Sigmoid colon (tissue), 6 donors: ENCODE measurements at regions not wholly inside any gene's neighbourhood (a gene's known extent, or its start where the extent isn't known, plus 50 kb on each side); places are given as distances from the start of the nearest gene placed in this dataset.
A peak's percentile ranks its signal among the peaks of the same experiment; 100 is the strongest.

Source experiments
- DNase-seq: peaks from one replicate; pipeline ENCODE4 v3.0.0-alpha.2; 2019
- H3K27ac ChIP-seq, 4 donors: fragments of 200-600 bp; sonication (generic); one replicate each; pipeline ENCODE4 v1.5.1; 2016 to 2019; ENCODE audit warnings: mild to moderate bottlenecking in 1 of 4
- H3K27me3 ChIP-seq, 3 donors: fragments of 200-600 bp; sonication (generic); one replicate each; pipeline ENCODE4 v1.5.1; 2019; ENCODE audit warnings: mild to moderate bottlenecking in 1 of 3
- H3K36me3 ChIP-seq, 4 donors: fragments of 200-600 bp; sonication (generic); one replicate each; pipeline ENCODE4 v1.5.1; 2016 to 2019
- H3K4me1 ChIP-seq, 4 donors: fragments of 200-600 bp; sonication (generic); one replicate each; pipeline ENCODE4 v1.5.1; 2017 to 2019
- H3K4me3 ChIP-seq, 4 donors: fragments of 200-600 bp; sonication (generic); one replicate each; pipeline ENCODE4 v1.5.1; 2017 to 2019; ENCODE audit warnings: mild to moderate bottlenecking in 2 of 4, moderate library complexity in 1 of 4
- H3K9me3 ChIP-seq, 4 donors: fragments of 200-600 bp in 3 of 4; sonication (generic) in 3 of 4; one replicate each; pipeline versions ENCODE4 v1.5.1 to v1.6.1; 2013 to 2019
- EP300 ChIP-seq, 4 donors: sonication (generic); formaldehyde crosslinking; IDR thresholded peaks; one replicate each; pipeline ENCODE4 v1.6.1; 2017; ENCODE audit warnings: antibody characterized with exemption in 4 of 4
- POLR2A ChIP-seq, 2 donors: fragments of 450-650 bp; IDR thresholded peaks; one replicate each; pipeline ENCODE4 v1.6.1; 2016; ENCODE audit warnings: antibody characterized with exemption in 2 of 2, mild to moderate bottlenecking in 2 of 2, moderate library complexity in 2 of 2
- POLR2AphosphoS5 ChIP-seq, 4 donors: sonication (generic); formaldehyde crosslinking; IDR thresholded peaks; one replicate each; pipeline ENCODE4 v1.6.1; 2017; ENCODE audit warnings: antibody characterized with exemption in 4 of 4
- WGBS, 2 donors: extraction: QIAGEN DNeasy Blood & Tissue Kit; methylation state at CpG; one replicate each; pipeline ENCODE4 v1.1.7; 2013; 5-methylcytosine and 5-hydroxymethylcytosine counted together
- intact Hi-C: fragments of 100-400 bp; cut with DNase I; formaldehyde crosslinking; loops from one replicate; pipeline ENCODE4 v1.15.1; 2023
- TF ChIP-seq, protein P1 (sequence below), 4 experiments: fragments of 450-650 bp in 3 of 4; fragments of 200-600 bp in 1 of 4; IDR thresholded peaks; one replicate each; pipeline ENCODE4 v1.5.1; 2016 to 2019; ENCODE audit warnings: antibody characterized with exemption in 4 of 4, mild to moderate bottlenecking in 3 of 4, moderate library complexity in 2 of 4
- donor health status: healthy with polysubstance abuse.
- donor health status: healthy.

DNA sequence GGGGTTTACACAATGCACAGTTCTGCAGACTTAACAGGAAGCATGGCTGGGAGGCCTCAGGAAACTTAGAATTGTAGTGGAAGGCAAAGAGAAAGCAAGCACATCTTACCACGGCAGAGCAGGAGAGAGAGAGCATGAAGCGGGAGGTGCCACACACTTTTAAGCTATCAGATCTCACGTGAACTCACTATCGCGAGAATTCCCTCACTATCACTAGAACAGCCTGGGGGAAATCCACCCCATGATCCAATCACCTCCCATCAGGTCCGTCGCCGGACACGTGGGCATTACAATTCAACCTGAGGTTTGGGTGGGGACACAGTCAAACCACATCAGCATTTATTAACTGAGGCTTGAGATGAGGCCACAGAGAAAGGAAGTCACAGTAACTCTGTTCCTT is 326.7 kb downstream of the C16orf95 start:
- H3K9me3 ChIP-seq, result no peaks in the 10 kb centered on the region
- no peak overlapping the region for H3K4me3 ChIP-seq
- DNase-seq, result no peak
- no peak overlapping the region for H3K27ac ChIP-seq
- no peak for TF ChIP-seq EP300 (IDR thresholded peaks at IDR 0.05)
- TF ChIP-seq POLR2A (IDR thresholded peaks at IDR 0.05), result no peak
- no peak for TF ChIP-seq POLR2AphosphoS5 (IDR thresholded peaks at IDR 0.05)
- TF ChIP-seq, protein P1, sequence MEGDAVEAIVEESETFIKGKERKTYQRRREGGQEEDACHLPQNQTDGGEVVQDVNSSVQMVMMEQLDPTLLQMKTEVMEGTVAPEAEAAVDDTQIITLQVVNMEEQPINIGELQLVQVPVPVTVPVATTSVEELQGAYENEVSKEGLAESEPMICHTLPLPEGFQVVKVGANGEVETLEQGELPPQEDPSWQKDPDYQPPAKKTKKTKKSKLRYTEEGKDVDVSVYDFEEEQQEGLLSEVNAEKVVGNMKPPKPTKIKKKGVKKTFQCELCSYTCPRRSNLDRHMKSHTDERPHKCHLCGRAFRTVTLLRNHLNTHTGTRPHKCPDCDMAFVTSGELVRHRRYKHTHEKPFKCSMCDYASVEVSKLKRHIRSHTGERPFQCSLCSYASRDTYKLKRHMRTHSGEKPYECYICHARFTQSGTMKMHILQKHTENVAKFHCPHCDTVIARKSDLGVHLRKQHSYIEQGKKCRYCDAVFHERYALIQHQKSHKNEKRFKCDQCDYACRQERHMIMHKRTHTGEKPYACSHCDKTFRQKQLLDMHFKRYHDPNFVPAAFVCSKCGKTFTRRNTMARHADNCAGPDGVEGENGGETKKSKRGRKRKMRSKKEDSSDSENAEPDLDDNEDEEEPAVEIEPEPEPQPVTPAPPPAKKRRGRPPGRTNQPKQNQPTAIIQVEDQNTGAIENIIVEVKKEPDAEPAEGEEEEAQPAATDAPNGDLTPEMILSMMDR (IDR thresholded peaks at IDR 0.05), result no peak
- peaks cover 0 to 12% (median 3%) of the 10 kb centered on the region in 4 donors for H3K4me1 ChIP-seq
- intact Hi-C loops, result no loop called here
- 48 to 61% methylated on average over 9 of the region's 9 CpGs for WGBS, 2 donors
- peaks cover 3 to 65% (median 26%) of the 10 kb centered on the region in 3 donors for H3K27me3 ChIP-seq
- no peaks in the 10 kb centered on the region for H3K36me3 ChIP-seq

DNA sequence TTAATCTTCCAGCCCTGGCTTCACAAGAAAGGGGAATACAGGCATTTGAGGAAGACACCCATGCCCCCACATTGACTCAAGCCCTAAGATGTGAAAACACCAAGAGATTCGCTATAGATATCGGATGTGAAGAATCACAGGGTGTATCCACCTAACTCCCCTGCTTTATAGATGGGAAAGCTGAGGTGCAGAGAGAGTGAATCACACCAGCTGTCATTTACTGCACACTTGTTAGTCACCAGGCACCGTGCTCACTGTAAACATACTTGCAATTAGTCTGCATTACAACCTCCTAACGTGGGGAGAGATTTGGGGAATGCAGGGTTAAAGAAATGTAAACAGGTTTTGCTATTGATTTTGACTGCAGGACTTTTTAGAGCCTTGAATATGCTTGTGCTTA is 325.5 kb downstream of the C16orf95 start:
- no peaks in the 10 kb centered on the region for H3K36me3 ChIP-seq
- H3K4me3 ChIP-seq, result no peak overlapping the region
- 45 to 70% methylated on average over 4 of the region's 4 CpGs for WGBS, 2 donors
- intact Hi-C loops, result no loop called here
- H3K4me1 ChIP-seq, result peaks cover 0 to 10% (median 3%) of the 10 kb centered on the region in 4 donors
- H3K9me3 ChIP-seq, result no peaks in the 10 kb centered on the region
- peaks cover 3 to 77% (median 37%) of the 10 kb centered on the region in 3 donors for H3K27me3 ChIP-seq
- TF ChIP-seq, protein P1 (IDR thresholded peaks at IDR 0.05), result no peak
- no peak for TF ChIP-seq EP300 (IDR thresholded peaks at IDR 0.05)
- TF ChIP-seq POLR2AphosphoS5 (IDR thresholded peaks at IDR 0.05), result no peak
- no peak for TF ChIP-seq POLR2A (IDR thresholded peaks at IDR 0.05)
- H3K27ac ChIP-seq, result no peak overlapping the region
- peak; percentile 12 for DNase-seq

DNA sequence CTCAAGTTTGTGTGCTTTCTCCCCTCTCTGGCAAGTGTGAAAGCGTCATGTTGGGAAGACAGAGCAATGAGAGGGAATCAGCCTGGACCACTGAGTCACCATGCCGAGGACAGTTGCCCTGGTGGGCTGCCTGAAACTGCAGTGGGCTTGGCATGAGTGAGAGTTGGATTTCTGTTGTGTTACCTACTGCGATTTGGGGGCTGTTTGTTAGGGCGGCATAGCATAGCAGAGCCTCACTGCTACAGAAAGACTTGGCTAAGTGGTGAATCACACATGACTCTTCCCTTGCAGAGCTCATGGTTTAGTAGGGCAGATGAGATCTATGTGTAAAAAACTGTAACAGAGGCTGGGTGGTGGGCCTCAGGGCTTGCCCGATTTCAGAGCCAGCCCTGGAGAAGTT is 324.6 kb downstream of the C16orf95 start:
- 90 to 95% methylated on average over 5 of the region's 5 CpGs for WGBS, 2 donors
- H3K27me3 ChIP-seq, result peaks cover 3 to 84% (median 38%) of the 10 kb centered on the region in 3 donors

GRCh38 chr16:86993426-86994110 is 323.6 kb downstream of the C16orf95 start:
- intact Hi-C loops, result no loop called here
- peak; percentile 30 for DNase-seq
- Histone ChIP-seq H3K27me3 (peaks cover 3 to 83% (median 38%) of the 10 kb centered on the region in 3 donors), H3K4me3 (no peak overlapping the region), H3K9me3 (no peaks in the 10 kb centered on the region), H3K27ac (no peak overlapping the region), H3K4me1 (peaks cover 0 to 10% (median 3%) of the 10 kb centered on the region in 4 donors), H3K36me3 (no peaks in the 10 kb centered on the region)
- TF ChIP-seq POLR2A (IDR thresholded peaks at IDR 0.05) (no peak), POLR2AphosphoS5 (IDR thresholded peaks at IDR 0.05) (no peak), EP300 (IDR thresholded peaks at IDR 0.05) (no peak)
- TF ChIP-seq, protein P1 (IDR thresholded peaks at IDR 0.05), result no peak
- 87 to 90% methylated on average over 26 of the region's 26 CpGs for WGBS, 2 donors

More for the DNA sequence above, 324.6 kb downstream of the C16orf95 start:
- Histone ChIP-seq H3K9me3 (no peaks in the 10 kb centered on the region), H3K27ac (no peak overlapping the region), H3K4me1 (peaks cover 0 to 10% (median 3%) of the 10 kb centered on the region in 4 donors), H3K4me3 (no peak overlapping the region), H3K36me3 (no peaks in the 10 kb centered on the region)
- intact Hi-C loops, result no loop called here
- peak; percentile 22 for DNase-seq
- TF ChIP-seq, protein P1 (IDR thresholded peaks at IDR 0.05), result no peak
- TF ChIP-seq POLR2A (IDR thresholded peaks at IDR 0.05), result no peak
- no peak for TF ChIP-seq POLR2AphosphoS5 (IDR thresholded peaks at IDR 0.05)
- no peak for TF ChIP-seq EP300 (IDR thresholded peaks at IDR 0.05)
